MG63 (cell line): ENCODE measurements at regions not wholly inside any gene's neighbourhood (a gene's known extent, or its start where the extent isn't known, plus 50 kb on each side); places are given as distances from the start of the nearest gene placed in this dataset.
"Not testable (repeated sequence)": the region's sequence is repeated elsewhere in the genome, so short reads cannot be mapped to it uniquely, and the experiment has no call there.

Experiments used
- DNase-seq: peaks from one replicate; pipeline ENCODE4 v3.0.0-alpha.2; 2020
- H3K27me3 ChIP-seq: fragments of 250-450 bp; sonication (Bioruptor Pico); 2 replicates; pipeline ENCODE4 v1.5.1; 2020; ENCODE audit warnings: mild to moderate bottlenecking, moderate library complexity
- H3K36me3 ChIP-seq: fragments of 250-450 bp; sonication (Bioruptor Pico); 2 replicates; pipeline ENCODE4 v1.5.1; 2020; ENCODE audit warnings: mild to moderate bottlenecking, moderate library complexity
- H3K4me3 ChIP-seq: fragments of 250-450 bp; sonication (Bioruptor Pico); 2 replicates; pipeline ENCODE4 v1.5.1; 2020; ENCODE audit warnings: mild to moderate bottlenecking, moderate library complexity
- H3K9me3 ChIP-seq: fragments of 250-450 bp; sonication (Bioruptor Pico); 2 replicates; pipeline ENCODE4 v1.5.1; 2020; ENCODE audit warnings: mild to moderate bottlenecking, moderate library complexity

DNA sequence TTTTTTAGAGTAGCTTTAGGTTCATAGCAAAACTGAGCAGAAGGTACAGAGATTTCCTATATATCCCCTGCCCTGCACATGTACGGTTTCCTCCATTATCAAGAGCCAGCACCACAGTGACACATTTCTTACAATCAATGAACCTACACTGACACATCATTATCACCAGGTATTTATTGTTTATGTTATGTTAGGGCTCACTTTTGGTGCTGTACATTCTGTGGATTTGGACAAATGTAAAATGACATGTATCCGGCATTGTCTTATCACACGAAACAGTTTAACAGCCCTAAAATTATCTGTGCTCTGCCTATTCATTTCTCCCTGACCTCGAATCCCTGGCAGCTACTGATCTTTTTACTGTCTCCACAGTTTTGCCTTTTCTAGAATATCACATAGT lies 93.7 kb upstream of the DPH5 start:
- no peak overlapping the region for H3K4me3 ChIP-seq
- no peaks in the 10 kb centered on the region for H3K9me3 ChIP-seq
- no peaks in the 10 kb centered on the region for H3K27me3 ChIP-seq
- DNase-seq, result no peak
- no peaks in the 10 kb centered on the region for H3K36me3 ChIP-seq

DNA sequence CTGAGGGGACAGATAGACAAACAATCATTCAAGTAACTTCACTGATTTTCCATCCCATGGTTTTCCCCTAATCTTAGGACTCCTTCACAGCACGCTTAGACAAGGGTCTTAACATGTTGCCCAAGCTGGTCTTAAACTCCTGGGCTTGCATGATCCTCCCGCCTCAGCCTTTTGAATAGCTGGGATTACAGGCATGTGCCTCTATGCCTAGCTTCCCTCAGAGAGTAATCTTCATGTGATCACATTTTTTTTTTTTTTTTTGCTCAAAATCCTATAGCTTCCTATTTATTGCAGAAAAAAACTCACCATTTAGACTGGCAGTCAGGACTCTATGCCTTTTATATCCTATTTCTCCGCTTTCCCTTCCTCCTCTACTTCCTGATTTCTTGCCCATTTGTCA lies 90.4 kb upstream of the DPH5 start:
- no peak overlapping the region for H3K4me3 ChIP-seq
- no peaks in the 10 kb centered on the region for H3K27me3 ChIP-seq
- H3K36me3 ChIP-seq, result no peaks in the 10 kb centered on the region
- no peak for DNase-seq
- H3K9me3 ChIP-seq, result no peaks in the 10 kb centered on the region

DNA sequence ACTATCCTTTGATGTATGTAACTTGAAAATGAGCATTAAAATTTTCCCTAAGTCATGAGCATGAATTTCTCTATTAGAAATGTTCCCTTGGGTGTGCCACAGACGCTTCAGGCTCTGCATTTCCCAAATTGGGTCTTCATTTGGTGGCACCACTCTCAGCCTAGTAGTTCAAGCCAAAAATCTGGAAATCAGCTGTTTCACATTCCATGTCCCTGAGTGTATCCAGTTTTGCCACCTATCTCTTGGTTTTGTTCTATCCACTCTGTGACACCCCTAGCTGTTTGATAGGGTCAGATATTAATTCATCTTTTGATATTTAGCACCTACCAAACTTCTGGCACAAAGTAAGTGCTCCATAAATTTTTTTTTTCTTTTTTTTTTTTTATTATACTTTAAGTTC lies 89.5 kb upstream of the DPH5 start:
- no peak overlapping the region for H3K4me3 ChIP-seq

DNA sequence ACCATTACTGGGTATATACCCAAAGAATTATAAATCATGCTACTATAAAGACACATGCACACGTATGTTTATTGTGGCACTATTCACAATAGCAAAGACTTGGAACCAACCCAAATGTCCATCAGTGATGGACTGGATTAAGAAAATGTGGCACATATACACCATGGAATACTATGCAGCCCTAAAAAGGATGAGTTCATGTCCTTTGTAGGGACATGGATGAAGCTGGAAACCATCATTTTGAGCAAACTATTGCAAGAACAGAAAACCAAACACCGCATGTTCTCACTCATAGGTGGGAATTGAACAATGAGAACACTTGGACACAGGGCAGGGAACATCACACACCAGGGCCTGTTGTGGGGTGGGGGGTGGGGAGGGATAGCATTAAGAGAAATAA lies 88.5 kb upstream of the DPH5 start:
- H3K4me3 ChIP-seq, H3K27me3 ChIP-seq, H3K9me3 ChIP-seq, H3K36me3 ChIP-seq, DNase-seq: not testable (repeated sequence)

More for the DNA sequence above, 89.5 kb upstream of the DPH5 start:
- no peaks in the 10 kb centered on the region for H3K36me3 ChIP-seq
- H3K9me3 ChIP-seq, result no peaks in the 10 kb centered on the region
- no peaks in the 10 kb centered on the region for H3K27me3 ChIP-seq
- DNase-seq, result no peak

DNA sequence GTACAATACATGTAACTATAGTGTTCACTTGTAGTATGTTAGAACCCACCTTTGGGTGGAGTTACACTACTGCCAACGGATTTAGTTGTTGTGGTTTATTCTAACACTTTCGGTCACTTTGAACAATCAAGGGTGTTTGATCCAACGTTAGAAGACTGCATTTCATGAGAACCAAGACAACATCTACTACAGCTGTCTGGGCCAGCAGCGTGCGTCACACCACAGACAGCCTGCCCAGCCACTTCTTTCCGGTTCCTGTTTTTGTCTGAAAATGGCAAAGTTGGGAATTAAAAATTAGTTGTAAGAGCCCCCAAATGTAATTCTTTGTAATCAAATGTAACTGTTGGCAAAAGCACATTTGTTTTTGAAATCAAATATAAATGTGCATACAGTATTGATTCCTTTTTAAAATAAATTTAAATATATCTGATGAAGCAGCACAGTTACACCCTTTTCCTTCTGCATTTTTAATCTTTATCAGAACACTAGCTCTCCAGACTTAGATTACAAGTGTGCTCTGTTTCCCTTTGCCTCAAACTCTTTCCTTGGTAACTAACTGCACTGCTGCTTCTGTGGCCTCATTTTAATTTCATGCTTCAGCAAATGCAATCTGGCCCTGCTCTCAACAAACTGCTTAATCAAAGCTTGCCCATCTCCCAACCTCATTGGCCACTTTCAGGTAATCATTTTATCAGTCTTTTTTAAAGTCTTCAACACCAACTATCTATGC lies 86.6 kb upstream of the DPH5 start:
- no peak overlapping the region for H3K4me3 ChIP-seq
- no peaks in the 10 kb centered on the region for H3K36me3 ChIP-seq
- no peaks in the 10 kb centered on the region for H3K9me3 ChIP-seq
- DNase-seq, result no peak
- H3K27me3 ChIP-seq, result no peaks in the 10 kb centered on the region

DNA sequence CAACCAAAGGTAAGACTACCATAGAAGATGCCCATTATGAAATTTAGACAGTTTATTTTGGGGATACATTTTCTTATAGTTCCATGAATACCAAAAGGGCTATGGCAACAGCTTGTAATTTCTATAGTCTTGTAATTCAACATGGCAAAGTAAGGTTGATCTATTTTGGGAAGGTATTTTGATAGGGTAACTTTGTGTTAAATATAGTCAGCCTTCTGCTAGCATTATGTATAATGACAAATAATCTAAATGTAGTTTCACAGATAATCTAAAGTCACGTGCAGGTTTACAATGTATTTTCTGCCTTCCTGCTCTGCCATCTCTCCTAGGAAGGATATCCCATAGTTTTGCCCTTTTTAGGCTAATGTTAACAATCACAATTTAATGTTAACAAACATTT lies 85.9 kb upstream of the DPH5 start:
- H3K9me3 ChIP-seq, result no peaks in the 10 kb centered on the region
- H3K27me3 ChIP-seq, result no peaks in the 10 kb centered on the region; the same call in 1 of the 2 replicates
- DNase-seq, result no peak
- no peaks in the 10 kb centered on the region for H3K36me3 ChIP-seq
- H3K4me3 ChIP-seq, result no peak overlapping the region

DNA sequence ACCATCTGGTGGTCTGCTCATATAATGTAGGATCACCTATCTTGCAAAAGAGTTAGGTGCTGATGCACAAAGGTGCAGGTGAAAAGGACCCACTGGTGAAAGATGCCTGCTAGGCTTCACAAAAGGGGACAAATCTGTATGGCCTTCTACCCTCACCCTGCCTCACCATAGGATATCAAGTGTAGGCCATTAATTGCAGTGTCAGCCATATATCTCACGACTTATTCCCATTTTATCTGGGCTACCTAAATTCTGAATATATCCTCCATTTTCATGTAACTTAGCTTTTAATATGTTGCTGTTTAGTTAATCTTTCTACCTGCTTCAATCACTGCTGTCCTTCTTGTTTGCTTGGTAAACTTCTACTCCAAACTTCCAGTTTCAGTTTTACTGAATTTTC lies 84.2 kb upstream of the DPH5 start:
- Histone ChIP-seq H3K9me3 (no peaks in the 10 kb centered on the region), H3K4me3 (no peak overlapping the region), H3K36me3 (no peaks in the 10 kb centered on the region), H3K27me3 (no peaks in the 10 kb centered on the region; the same call in 1 of the 2 replicates)
- no peak for DNase-seq

DNA sequence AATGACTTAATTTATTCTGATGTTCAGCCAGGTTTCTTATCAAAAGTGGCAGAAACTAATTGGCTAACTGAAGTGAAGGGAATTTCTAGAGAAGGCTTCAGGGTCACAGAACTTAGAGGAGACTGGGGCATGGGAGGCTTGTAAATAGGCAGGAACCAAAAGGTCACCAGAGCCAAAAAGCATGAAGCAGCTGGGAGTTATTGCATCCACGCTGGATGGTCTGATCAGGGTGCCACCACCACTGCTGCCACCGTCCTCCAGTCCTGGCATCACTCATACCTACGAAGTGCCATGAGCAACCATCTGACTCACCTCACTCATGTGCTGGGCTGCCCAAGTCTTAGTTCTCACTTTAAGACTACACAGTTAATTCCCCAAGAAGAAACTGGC lies 82.5 kb upstream of the DPH5 start:
- H3K27me3 ChIP-seq, result no peaks in the 10 kb centered on the region; the same call in 1 of the 2 replicates
- no peaks in the 10 kb centered on the region for H3K36me3 ChIP-seq
- H3K4me3 ChIP-seq, result no peak overlapping the region
- no peak for DNase-seq
- H3K9me3 ChIP-seq, result no peaks in the 10 kb centered on the region

DNA sequence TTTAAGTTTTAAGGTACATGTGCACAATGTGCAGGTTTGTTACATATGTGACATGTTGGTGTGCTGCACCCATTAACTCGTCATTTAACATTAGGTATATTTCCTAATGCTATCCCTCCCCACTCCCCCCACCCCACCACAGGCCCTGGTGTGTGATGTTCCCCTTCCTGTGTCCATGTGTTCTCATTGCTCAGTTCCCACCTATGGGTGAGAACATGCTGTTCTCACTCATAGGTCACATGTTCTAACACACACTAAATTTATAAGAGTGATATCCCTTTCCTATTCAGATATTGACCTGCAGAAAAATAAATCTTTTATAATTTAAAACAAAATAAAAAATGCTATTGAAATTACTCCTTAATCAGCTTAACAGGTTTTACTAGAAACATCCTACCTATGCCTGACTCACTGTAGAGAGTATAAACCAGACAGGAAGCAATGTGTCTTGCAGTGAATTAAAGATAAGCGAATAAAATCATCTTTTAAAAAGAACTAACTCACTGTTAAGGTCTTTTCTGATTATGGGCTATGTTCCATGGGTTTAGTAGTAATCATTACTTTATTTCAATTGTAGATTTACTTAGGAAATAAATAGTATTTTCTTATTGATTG lies 82.0 kb upstream of the DPH5 start:
- H3K9me3 ChIP-seq, result no peaks in the 10 kb centered on the region
- no peak overlapping the region for H3K4me3 ChIP-seq
- no peak for DNase-seq
- no peaks in the 10 kb centered on the region; the same call in 1 of the 2 replicates for H3K27me3 ChIP-seq
- no peaks in the 10 kb centered on the region for H3K36me3 ChIP-seq

DNA sequence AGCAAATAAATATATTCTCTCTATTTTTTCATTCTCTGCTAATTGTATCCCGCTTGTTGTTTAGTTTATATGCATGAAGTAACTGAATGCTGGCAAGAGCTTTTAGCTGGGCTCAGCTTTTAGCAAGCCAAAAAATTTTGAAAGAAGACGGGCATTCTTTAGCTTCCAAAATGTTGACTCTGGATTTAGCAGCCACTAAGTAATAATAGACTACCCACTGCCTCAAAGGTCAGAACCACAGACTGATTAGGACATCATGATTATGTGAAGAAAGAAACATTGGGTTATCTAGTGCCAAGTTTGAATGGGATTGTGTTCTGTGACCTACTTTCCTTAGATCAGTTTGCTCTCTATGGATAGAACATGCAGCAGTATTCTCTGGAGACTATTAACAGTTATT lies 80.3 kb upstream of the DPH5 start:
- Histone ChIP-seq H3K27me3 (no peaks in the 10 kb centered on the region; the same call in 1 of the 2 replicates), H3K4me3 (no peak overlapping the region), H3K9me3 (no peaks in the 10 kb centered on the region), H3K36me3 (no peaks in the 10 kb centered on the region)
- DNase-seq, result no peak

DNA sequence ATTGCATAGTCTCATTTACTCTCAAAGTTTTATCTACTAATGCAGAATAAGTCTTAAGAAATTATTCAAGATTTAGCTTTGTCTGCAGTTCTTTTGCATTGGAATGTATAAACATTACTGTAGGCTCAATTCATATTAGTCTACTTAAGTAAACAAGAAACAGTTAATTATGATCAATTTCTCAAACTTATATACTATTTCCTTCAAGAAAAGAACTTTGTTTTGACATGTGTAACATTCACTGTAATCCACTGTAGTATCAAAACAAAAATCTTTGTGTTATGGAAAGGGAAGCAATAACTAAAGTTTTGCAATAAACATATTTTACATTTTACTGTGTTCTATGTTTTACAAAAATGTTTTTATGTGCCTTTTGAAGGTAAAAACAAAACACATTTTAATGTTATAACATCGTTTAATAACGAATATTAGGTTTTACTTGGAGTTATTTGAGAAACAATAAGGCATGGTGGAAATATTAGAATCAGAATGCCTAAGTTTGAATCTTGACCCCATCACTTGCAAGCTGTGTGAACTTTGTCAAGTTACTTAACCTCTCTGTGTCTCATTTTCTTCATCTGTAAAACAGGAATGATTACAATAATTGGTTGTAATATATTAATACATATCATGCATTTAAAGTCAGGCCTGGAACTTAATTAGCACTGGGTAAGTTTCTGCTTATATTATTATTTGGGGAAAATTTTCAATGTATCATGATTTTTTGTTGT lies 77.0 kb upstream of the DPH5 start:
- DNase-seq, result no peak
- Histone ChIP-seq H3K27me3 (no peaks in the 10 kb centered on the region; the same call in 1 of the 2 replicates), H3K36me3 (no peaks in the 10 kb centered on the region)

DNA sequence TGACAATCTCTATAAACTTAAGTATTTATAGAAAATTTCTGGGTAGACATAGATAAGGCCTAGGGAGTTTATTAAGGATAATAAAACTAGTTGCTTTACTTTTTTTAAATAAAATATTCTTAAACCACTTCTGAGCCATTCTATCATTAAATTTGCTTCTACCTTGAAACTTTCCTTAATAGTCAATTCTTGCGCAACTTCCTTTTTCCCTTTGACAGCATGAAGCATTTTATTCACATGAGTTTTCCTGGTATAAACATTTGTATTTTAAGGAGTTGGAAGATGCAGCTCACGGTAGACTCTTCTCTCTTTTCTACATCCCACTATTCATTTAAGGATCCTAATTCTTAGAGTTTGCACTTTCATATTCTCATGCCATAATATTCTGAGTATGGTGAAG lies 75.8 kb upstream of the DPH5 start:
- no peak for DNase-seq

More for the DNA sequence above, 77.0 kb upstream of the DPH5 start:
- Histone ChIP-seq H3K9me3 (no peaks in the 10 kb centered on the region), H3K4me3 (no peak overlapping the region)

DNA sequence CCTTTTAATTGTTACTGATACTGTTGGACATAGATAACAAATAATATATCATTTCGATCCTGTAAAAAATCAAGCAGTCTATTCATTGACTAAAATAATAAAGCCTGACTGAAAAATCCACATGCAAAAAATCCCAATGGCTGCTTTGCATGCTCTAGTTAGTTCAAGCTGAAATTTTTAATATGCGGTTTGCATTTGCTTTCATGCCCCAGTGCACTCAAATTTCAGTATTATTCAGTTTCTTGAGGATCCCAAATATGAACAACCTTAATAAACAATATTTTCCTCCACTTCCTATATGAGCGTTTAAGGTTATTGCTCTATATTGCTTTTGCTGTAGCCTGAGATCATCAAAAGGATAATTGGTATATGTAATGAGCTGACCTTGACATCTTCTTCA lies 75.1 kb upstream of the DPH5 start:
- no peak for DNase-seq
- no peaks in the 10 kb centered on the region for H3K9me3 ChIP-seq

More for the DNA sequence above, 75.8 kb upstream of the DPH5 start:
- no peaks in the 10 kb centered on the region for H3K36me3 ChIP-seq
- no peak overlapping the region for H3K4me3 ChIP-seq
- H3K9me3 ChIP-seq, result no peaks in the 10 kb centered on the region
- H3K27me3 ChIP-seq, result no peaks in the 10 kb centered on the region; the same call in 1 of the 2 replicates

DNA sequence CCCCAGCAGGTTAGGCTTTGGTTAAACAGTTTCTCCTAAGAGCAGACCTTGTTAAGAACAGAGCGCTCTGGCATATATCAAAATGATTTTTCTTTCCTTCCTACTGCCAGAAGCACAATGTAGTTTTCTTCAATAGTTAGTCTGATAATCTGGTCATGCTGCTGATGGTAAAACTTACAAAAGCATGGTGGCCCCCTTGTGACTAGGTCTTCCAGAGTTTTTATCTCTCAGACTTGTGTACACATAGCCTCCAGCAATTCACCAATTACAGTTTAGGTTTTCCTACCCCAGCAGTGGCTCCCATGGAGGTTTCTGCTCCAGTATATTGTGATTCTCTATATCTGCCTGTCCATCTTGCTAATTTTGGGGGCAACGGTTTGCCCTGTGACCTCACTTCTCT lies 73.3 kb upstream of the DPH5 start:
- Histone ChIP-seq H3K9me3 (no peaks in the 10 kb centered on the region), H3K27me3 (no peaks in the 10 kb centered on the region), H3K36me3 (no peaks in the 10 kb centered on the region), H3K4me3 (no peak overlapping the region)
- no peak for DNase-seq

More for the DNA sequence above, 75.1 kb upstream of the DPH5 start:
- no peaks in the 10 kb centered on the region for H3K27me3 ChIP-seq
- H3K36me3 ChIP-seq, result no peaks in the 10 kb centered on the region
- H3K4me3 ChIP-seq, result no peak overlapping the region

DNA sequence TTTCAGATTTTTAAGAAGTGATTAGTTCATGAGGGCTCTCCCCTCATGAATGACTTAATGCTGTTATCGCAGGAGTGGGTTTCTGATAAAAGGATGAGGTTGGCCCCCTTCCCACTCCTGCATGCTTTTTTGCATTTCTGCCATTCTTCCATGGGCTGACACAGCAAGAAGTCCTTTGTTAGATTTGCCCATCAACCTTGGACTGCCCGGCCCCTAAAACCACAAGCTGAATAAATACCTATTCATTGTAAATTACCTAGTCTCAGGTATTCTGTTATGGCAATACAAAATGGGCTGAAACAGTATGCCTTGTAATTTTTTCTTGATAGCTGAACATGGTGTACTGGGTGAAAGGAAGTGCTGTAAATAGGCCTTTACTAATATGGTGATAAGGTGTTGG lies 72.7 kb upstream of the DPH5 start:
- no peak for DNase-seq
- no peaks in the 10 kb centered on the region for H3K9me3 ChIP-seq
- H3K36me3 ChIP-seq, result no peaks in the 10 kb centered on the region
- no peaks in the 10 kb centered on the region for H3K27me3 ChIP-seq
- H3K4me3 ChIP-seq, result no peak overlapping the region

DNA sequence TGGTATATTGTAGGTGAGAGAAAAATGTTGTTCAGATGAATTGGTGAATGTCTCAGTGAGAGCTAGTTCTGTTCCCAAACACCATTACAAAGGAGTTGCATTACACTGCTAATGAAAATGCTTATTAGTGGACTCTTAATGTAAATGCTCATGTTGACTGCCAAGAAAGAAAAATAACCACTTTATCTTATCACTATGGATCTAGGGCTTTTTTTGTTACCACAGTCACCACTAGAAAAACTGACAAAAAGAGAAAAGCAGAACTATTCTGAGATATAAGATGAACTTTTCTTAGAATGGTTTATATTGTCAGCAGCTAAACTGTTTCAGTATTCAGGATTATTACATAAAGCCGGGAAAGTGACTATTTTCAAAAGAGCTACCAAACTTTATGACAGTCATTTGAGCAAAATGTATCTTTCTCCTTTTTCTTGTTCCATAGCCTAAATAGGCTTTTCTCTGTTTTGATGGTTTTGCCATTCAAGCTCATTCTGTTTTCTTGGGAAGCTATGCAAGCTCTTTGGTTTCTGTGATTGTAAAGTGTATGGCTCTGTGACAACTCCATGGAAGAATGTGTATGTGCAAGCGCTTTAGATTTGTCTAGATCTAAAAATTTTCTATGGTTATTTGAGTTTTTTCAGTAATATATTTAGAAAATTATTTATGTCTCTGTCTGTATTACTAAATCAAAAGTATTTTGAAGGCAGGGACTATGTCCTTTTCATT lies 64.2 kb upstream of the DPH5 start:
- Histone ChIP-seq H3K9me3 (no peaks in the 10 kb centered on the region), H3K27me3 (no peaks in the 10 kb centered on the region), H3K36me3 (no peaks in the 10 kb centered on the region), H3K4me3 (no peak overlapping the region)
- DNase-seq, result no peak

DNA sequence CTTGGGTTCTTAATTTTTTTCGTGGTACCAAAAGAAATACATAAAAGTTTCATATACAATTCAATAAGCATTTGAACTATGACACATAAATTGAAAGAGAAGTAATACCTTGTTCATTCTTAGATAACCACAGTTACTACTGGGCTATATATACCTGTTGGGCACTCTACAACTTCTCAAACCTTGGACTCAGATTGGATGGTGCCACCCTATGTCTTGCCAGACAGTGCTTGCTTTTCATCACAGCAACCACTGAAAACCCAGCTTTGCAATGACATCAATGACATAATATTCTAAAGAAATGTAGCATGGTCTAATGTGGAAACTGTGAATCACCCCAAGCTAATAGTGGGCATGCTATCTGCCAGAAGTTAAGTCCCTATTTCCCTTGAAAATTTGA lies 62.8 kb upstream of the DPH5 start:
- Histone ChIP-seq H3K36me3 (no peaks in the 10 kb centered on the region), H3K4me3 (no peak overlapping the region), H3K9me3 (no peaks in the 10 kb centered on the region), H3K27me3 (no peaks in the 10 kb centered on the region)
- no peak for DNase-seq
